Hepatocyte (in vitro differentiated cells): ENCODE measurements at regions not wholly inside any gene's neighbourhood (a gene's known extent, or its start where the extent isn't known, plus 50 kb on each side); places are given as distances from the start of the nearest gene placed in this dataset.

ENCODE experiments used
- EZH2 ChIP-seq: fragments of 200-600 bp; sonication (generic); IDR thresholded peaks from 2 replicates; pipeline ENCODE4 v1.6.1; 2016; ENCODE audit warnings: antibody characterized with exemption, mild to moderate bottlenecking, borderline replicate concordance
- EZH2phosphoT487 ChIP-seq: fragments of 200-600 bp; sonication (generic); IDR thresholded peaks from one replicate; pipeline ENCODE4 v1.6.1; 2018; ENCODE audit warnings: antibody characterized with exemption, mild to moderate bottlenecking, low read depth, moderate library complexity; ENCODE audit not compliant: unreplicated experiment, severe bottlenecking
- TF ChIP-seq, protein P1 (sequence below): fragments of 200-600 bp; sonication (generic); IDR thresholded peaks from 2 replicates; pipeline ENCODE4 v1.5.1; 2016; ENCODE audit warnings: antibody characterized with exemption, mild to moderate bottlenecking; ENCODE audit not compliant: poor library complexity

DNA sequence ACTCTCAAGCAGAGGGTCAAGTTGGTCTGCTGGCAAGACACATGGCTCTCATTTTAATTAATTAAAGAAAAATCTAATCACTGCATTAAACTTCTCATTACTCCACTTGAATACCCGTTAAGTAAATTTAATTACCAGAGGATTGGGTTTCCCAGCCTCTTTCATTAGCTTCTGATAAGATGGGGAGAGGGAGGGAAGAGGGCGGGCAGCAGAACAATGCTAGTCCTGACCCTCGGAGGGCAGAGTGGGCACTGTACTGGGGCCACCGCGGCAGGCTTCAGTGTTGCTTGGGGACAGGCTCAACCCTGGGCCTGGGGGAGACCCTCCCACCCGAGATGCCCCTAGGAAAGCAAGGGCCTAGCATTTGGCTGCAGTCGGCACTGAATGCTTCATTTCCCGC lies 55.6 kb upstream of the LINGO1 start:
- TF ChIP-seq, protein P1, sequence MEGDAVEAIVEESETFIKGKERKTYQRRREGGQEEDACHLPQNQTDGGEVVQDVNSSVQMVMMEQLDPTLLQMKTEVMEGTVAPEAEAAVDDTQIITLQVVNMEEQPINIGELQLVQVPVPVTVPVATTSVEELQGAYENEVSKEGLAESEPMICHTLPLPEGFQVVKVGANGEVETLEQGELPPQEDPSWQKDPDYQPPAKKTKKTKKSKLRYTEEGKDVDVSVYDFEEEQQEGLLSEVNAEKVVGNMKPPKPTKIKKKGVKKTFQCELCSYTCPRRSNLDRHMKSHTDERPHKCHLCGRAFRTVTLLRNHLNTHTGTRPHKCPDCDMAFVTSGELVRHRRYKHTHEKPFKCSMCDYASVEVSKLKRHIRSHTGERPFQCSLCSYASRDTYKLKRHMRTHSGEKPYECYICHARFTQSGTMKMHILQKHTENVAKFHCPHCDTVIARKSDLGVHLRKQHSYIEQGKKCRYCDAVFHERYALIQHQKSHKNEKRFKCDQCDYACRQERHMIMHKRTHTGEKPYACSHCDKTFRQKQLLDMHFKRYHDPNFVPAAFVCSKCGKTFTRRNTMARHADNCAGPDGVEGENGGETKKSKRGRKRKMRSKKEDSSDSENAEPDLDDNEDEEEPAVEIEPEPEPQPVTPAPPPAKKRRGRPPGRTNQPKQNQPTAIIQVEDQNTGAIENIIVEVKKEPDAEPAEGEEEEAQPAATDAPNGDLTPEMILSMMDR = no peak
- TF ChIP-seq EZH2phosphoT487 (no peak), EZH2 (no peak)
